Naive thymus-derived CD4-positive, alpha-beta T cell (primary cell): ENCODE measurements at regions not wholly inside any gene's neighbourhood (a gene's known extent, or its start where the extent isn't known, plus 50 kb on each side); places are given as distances from the start of the nearest gene placed in this dataset.

Experiments used
- ATAC-seq: fragments of 150-1000 bp; cut with Tn5 transposase; 2 replicates; pipeline ENCODE4 v1.10.0; 2021; ENCODE audit warnings: mild to moderate bottlenecking, moderate library complexity
- CTCF ChIA-PET: fragments of 350-600 bp; sonication (Branson Sonifier 250); formaldehyde crosslinking; loops from one replicate; lab custom pipeline; 2021; ENCODE audit warnings: antibody characterized with exemption; lab: Charles Lee
- POLR2A ChIA-PET: fragments of 350-600 bp; sonication (Branson Sonifier 250); formaldehyde crosslinking; loops from one replicate; lab custom pipeline; 2021; ENCODE audit warnings: antibody characterized with exemption, inconsistent platforms; lab: Charles Lee
- DNase-seq, 9 donors: peaks; one replicate each; pipeline versions ENCODE4 v3.0.0 to v3.0.0-alpha.2; 2020 to 2022; ENCODE audit warnings: mixed read lengths in 1 of 9
- H3K27ac ChIP-seq: one replicate; pipeline ENCODE4 v1.7.0; 2013; ENCODE audit warnings: mild to moderate bottlenecking, low read depth, low read length, moderate library complexity
- H3K27me3 ChIP-seq, 2 donors: one replicate each; pipeline ENCODE4 v1.7.0; 2013; ENCODE audit warnings: low read length in 2 of 2, mild to moderate bottlenecking in 2 of 2, moderate library complexity in 2 of 2; ENCODE audit not compliant: control insufficient read depth in 2 of 2, insufficient read depth in 2 of 2
- H3K36me3 ChIP-seq, 3 experiments: 1 replicate in 2 of 3; 2 replicates in 1 of 3; pipeline ENCODE4 v1.7.0; 2013; ENCODE audit warnings: low read length in 3 of 3, mild to moderate bottlenecking in 3 of 3, moderate library complexity in 1 of 3; ENCODE audit not compliant: insufficient read depth in 3 of 3, control insufficient read depth in 2 of 3
- H3K4me1 ChIP-seq, 2 donors: one replicate each; pipeline ENCODE4 v1.7.0; 2013; ENCODE audit warnings: low read length in 2 of 2, mild to moderate bottlenecking in 2 of 2, moderate library complexity in 1 of 2; ENCODE audit not compliant: control insufficient read depth in 2 of 2, insufficient read depth in 2 of 2
- H3K4me3 ChIP-seq: 2 replicates; pipeline ENCODE4 v1.7.0; 2013; ENCODE audit warnings: mild to moderate bottlenecking, low read length
- H3K9me3 ChIP-seq, 3 experiments: 1 replicate in 2 of 3; 2 replicates in 1 of 3; pipeline ENCODE4 v1.7.0; 2013; ENCODE audit warnings: low read length in 3 of 3; ENCODE audit not compliant: control insufficient read depth in 2 of 3
- H3K27ac Mint-ChIP-seq, 9 donors: one replicate each; pipeline ENCODE4 v1.8.0; 2020 to 2022; ENCODE audit warnings: mixed read lengths in 9 of 9, mild to moderate bottlenecking in 8 of 9, moderate library complexity in 5 of 9, inconsistent platforms in 2 of 9
- H3K27me3 Mint-ChIP-seq, 5 donors: one replicate each; pipeline ENCODE4 v1.8.0; 2021 to 2022; ENCODE audit warnings: mixed read lengths in 5 of 5, mild to moderate bottlenecking in 1 of 5
- H3K36me3 Mint-ChIP-seq, 5 donors: one replicate each; pipeline ENCODE4 v1.8.0; 2020 to 2022; ENCODE audit warnings: mixed read lengths in 5 of 5, mild to moderate bottlenecking in 3 of 5, inconsistent platforms in 1 of 5
- H3K4me1 Mint-ChIP-seq, 7 donors: one replicate each; pipeline ENCODE4 v1.8.0; 2020 to 2022; ENCODE audit warnings: mixed read lengths in 7 of 7, mild to moderate bottlenecking in 3 of 7, inconsistent platforms in 1 of 7
- H3K4me3 Mint-ChIP-seq, 10 donors: one replicate each; pipeline ENCODE4 v1.8.0; 2020 to 2022; ENCODE audit warnings: mild to moderate bottlenecking in 10 of 10, mixed read lengths in 10 of 10, moderate library complexity in 6 of 10, inconsistent platforms in 2 of 10
- H3K9me3 Mint-ChIP-seq, 11 donors: one replicate each; pipeline ENCODE4 v1.8.0; 2020 to 2022; ENCODE audit warnings: mixed read lengths in 11 of 11, mild to moderate bottlenecking in 4 of 11, inconsistent platforms in 1 of 11, moderate library complexity in 1 of 11
- intact Hi-C, 2 donors: fragments of 100-400 bp; cut with micrococcal nuclease; formaldehyde crosslinking; loops; one replicate each; pipeline ENCODE4 v1.15.1; 2023

GRCh38 chr13:85254641-85255040 is 544.6 kb downstream of the SLITRK6 start:
- H3K36me3 Mint-ChIP-seq: no peaks in the 10 kb centered on the region
- H3K9me3 ChIP-seq: no peaks in the 10 kb centered on the region
- DNase-seq (no peak), ATAC-seq (no peak)
- H3K4me3 ChIP-seq: no peak overlapping the region
- ChIA-PET POLR2A (no interaction called here), CTCF (no interaction called here)
- peaks cover 0 to 12% (median 2%) of the 10 kb centered on the region in 11 donors for H3K9me3 Mint-ChIP-seq
- no peaks in the 10 kb centered on the region for H3K4me1 ChIP-seq
- no peaks in the 10 kb centered on the region for H3K27me3 Mint-ChIP-seq
- H3K36me3 ChIP-seq: no peaks in the 10 kb centered on the region
- H3K27ac Mint-ChIP-seq: no peak overlapping the region
- no peaks in the 10 kb centered on the region for H3K27me3 ChIP-seq
- no peak overlapping the region for H3K27ac ChIP-seq
- H3K4me3 Mint-ChIP-seq: no peak overlapping the region
- intact Hi-C loops: no loop called here
- H3K4me1 Mint-ChIP-seq: no peaks in the 10 kb centered on the region

GRCh38 chr13:85249151-85249550 is 550.1 kb downstream of the SLITRK6 start:
- ChIA-PET POLR2A (no interaction called here), CTCF (no interaction called here)
- H3K4me1 ChIP-seq: no peaks in the 10 kb centered on the region
- intact Hi-C loops: no loop called here
- no peaks in the 10 kb centered on the region for H3K9me3 ChIP-seq
- no peak overlapping the region for H3K27ac ChIP-seq
- DNase-seq (no peak), ATAC-seq (no peak)
- Mint-ChIP-seq H3K27ac (no peak overlapping the region), H3K27me3 (no peaks in the 10 kb centered on the region), H3K36me3 (no peaks in the 10 kb centered on the region), H3K4me3 (no peak overlapping the region), H3K4me1 (peaks cover 0 to 1% (median 0%) of the 10 kb centered on the region in 7 donors), H3K9me3 (peaks cover 0 to 6% (median 3%) of the 10 kb centered on the region in 11 donors)
- no peak overlapping the region for H3K4me3 ChIP-seq
- H3K36me3 ChIP-seq: no peaks in the 10 kb centered on the region
- no peaks in the 10 kb centered on the region for H3K27me3 ChIP-seq

GRCh38 chr13:85247780-85248179 is 551.4 kb downstream of the SLITRK6 start:
- H3K4me3 ChIP-seq: no peak overlapping the region
- Mint-ChIP-seq H3K9me3 (peaks cover 0 to 6% (median 2%) of the 10 kb centered on the region in 11 donors), H3K27me3 (no peaks in the 10 kb centered on the region), H3K4me3 (no peak overlapping the region), H3K27ac (no peak overlapping the region), H3K36me3 (no peaks in the 10 kb centered on the region), H3K4me1 (peaks cover 0 to 1% (median 0%) of the 10 kb centered on the region in 7 donors)
- no peaks in the 10 kb centered on the region for H3K27me3 ChIP-seq
- intact Hi-C loops: no loop called here
- H3K36me3 ChIP-seq: no peaks in the 10 kb centered on the region
- H3K27ac ChIP-seq: no peak overlapping the region
- no peak for ATAC-seq
- no peaks in the 10 kb centered on the region for H3K4me1 ChIP-seq
- ChIA-PET POLR2A (no interaction called here), CTCF (interaction anchor here (0.6 kb wide), 1 partner anchor 723 kb away, joined by 3 read pairs; no protein-coding TSS in a partner anchor)
- no peaks in the 10 kb centered on the region for H3K9me3 ChIP-seq
- DNase-seq: no peak

GRCh38 chr13:85243831-85244230 is 555.4 kb downstream of the SLITRK6 start:
- no peaks in the 10 kb centered on the region for H3K9me3 ChIP-seq
- DNase-seq (no peak), ATAC-seq (no peak)
- H3K9me3 Mint-ChIP-seq: peaks cover 0 to 6% (median 2%) of the 10 kb centered on the region in 11 donors
- CTCF ChIA-PET: no interaction called here
- H3K27ac Mint-ChIP-seq: no peak overlapping the region
- no peaks in the 10 kb centered on the region for H3K27me3 Mint-ChIP-seq
- H3K27ac ChIP-seq: no peak overlapping the region
- H3K4me1 ChIP-seq: no peaks in the 10 kb centered on the region
- H3K4me3 ChIP-seq: no peak overlapping the region
- intact Hi-C loops: no loop called here
- no peaks in the 10 kb centered on the region for H3K36me3 Mint-ChIP-seq
- H3K27me3 ChIP-seq: no peaks in the 10 kb centered on the region
- POLR2A ChIA-PET: no interaction called here
- H3K4me3 Mint-ChIP-seq: no peak overlapping the region
- no peaks in the 10 kb centered on the region for H3K36me3 ChIP-seq
- H3K4me1 Mint-ChIP-seq: peaks cover 0 to 1% (median 0%) of the 10 kb centered on the region in 7 donors

- H3K36me3 ChIP-seq: no peaks in the 10 kb centered on the region
- peaks cover 0 to 6% (median 2%) of the 10 kb centered on the region in 11 donors for H3K9me3 Mint-ChIP-seq
- ATAC-seq (no peak), DNase-seq (no peak)
- H3K9me3 ChIP-seq: no peaks in the 10 kb centered on the region
- ChIA-PET POLR2A (no interaction called here), CTCF (no interaction called here)
- peaks cover 0 to 1% (median 0%) of the 10 kb centered on the region in 7 donors for H3K4me1 Mint-ChIP-seq
- no peaks in the 10 kb centered on the region for H3K4me1 ChIP-seq
- intact Hi-C loops: no loop called here
- no peak overlapping the region for H3K27ac ChIP-seq
- H3K36me3 Mint-ChIP-seq: no peaks in the 10 kb centered on the region
- H3K4me3 ChIP-seq: no peak overlapping the region
- H3K27ac Mint-ChIP-seq: no peak overlapping the region
- no peak overlapping the region for H3K4me3 Mint-ChIP-seq
- H3K27me3 ChIP-seq: no peaks in the 10 kb centered on the region
- no peaks in the 10 kb centered on the region for H3K27me3 Mint-ChIP-seq
Observed at GRCh38 chr13:85241060-85241459, 558.2 kb downstream of the SLITRK6 start.

- Mint-ChIP-seq H3K27me3 (no peaks in the 10 kb centered on the region), H3K27ac (no peak overlapping the region), H3K4me1 (no peaks in the 10 kb centered on the region), H3K4me3 (no peak overlapping the region), H3K36me3 (no peaks in the 10 kb centered on the region), H3K9me3 (no peaks in the 10 kb centered on the region)
- no peaks in the 10 kb centered on the region for H3K9me3 ChIP-seq
- H3K27ac ChIP-seq: no peak overlapping the region
- intact Hi-C loops: no loop called here
- ATAC-seq (no peak), DNase-seq (no peak)
- ChIA-PET CTCF (no interaction called here), POLR2A (no interaction called here)
- no peaks in the 10 kb centered on the region for H3K4me1 ChIP-seq
- H3K4me3 ChIP-seq: no peak overlapping the region
- H3K36me3 ChIP-seq: no peaks in the 10 kb centered on the region
- no peaks in the 10 kb centered on the region for H3K27me3 ChIP-seq
Observed at GRCh38 chr13:85236413-85236812, 562.8 kb downstream of the SLITRK6 start.

- ChIA-PET CTCF (no interaction called here), POLR2A (no interaction called here)
- H3K4me1 Mint-ChIP-seq: no peaks in the 10 kb centered on the region
- no peaks in the 10 kb centered on the region for H3K36me3 ChIP-seq
- no peaks in the 10 kb centered on the region for H3K9me3 ChIP-seq
- H3K27ac Mint-ChIP-seq: no peak overlapping the region
- no peak overlapping the region for H3K4me3 ChIP-seq
- no peak overlapping the region for H3K4me3 Mint-ChIP-seq
- no peaks in the 10 kb centered on the region for H3K36me3 Mint-ChIP-seq
- no peaks in the 10 kb centered on the region for H3K27me3 Mint-ChIP-seq
- H3K27me3 ChIP-seq: no peaks in the 10 kb centered on the region
- H3K9me3 Mint-ChIP-seq: peaks cover 0 to 8% (median 0%) of the 10 kb centered on the region in 11 donors
- no peaks in the 10 kb centered on the region for H3K4me1 ChIP-seq
- DNase-seq: no peak
- ATAC-seq: no peak
- intact Hi-C loops: no loop called here
- no peak overlapping the region for H3K27ac ChIP-seq
Observed at GRCh38 chr13:85230691-85231093, 568.5 kb downstream of the SLITRK6 start.
